ENCODE measurements at regions not wholly inside any gene's neighbourhood (a gene's known extent, or its start where the extent isn't known, plus 50 kb on each side); places are given as distances from the start of the nearest gene placed in this dataset.

GRCh38 chr6:159430323-159430722 is 261.1 kb downstream of the FNDC1 start:
- TF ChIP-seq, protein P1, sequence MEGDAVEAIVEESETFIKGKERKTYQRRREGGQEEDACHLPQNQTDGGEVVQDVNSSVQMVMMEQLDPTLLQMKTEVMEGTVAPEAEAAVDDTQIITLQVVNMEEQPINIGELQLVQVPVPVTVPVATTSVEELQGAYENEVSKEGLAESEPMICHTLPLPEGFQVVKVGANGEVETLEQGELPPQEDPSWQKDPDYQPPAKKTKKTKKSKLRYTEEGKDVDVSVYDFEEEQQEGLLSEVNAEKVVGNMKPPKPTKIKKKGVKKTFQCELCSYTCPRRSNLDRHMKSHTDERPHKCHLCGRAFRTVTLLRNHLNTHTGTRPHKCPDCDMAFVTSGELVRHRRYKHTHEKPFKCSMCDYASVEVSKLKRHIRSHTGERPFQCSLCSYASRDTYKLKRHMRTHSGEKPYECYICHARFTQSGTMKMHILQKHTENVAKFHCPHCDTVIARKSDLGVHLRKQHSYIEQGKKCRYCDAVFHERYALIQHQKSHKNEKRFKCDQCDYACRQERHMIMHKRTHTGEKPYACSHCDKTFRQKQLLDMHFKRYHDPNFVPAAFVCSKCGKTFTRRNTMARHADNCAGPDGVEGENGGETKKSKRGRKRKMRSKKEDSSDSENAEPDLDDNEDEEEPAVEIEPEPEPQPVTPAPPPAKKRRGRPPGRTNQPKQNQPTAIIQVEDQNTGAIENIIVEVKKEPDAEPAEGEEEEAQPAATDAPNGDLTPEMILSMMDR (IDR thresholded peaks at IDR 0.05), result no peak
- TF ChIP-seq POLR2A (IDR thresholded peaks at IDR 0.05), result no peak
